HCT116 (cell line): ENCODE measurements at regions not wholly inside any gene's neighbourhood (a gene's known extent, or its start where the extent isn't known, plus 50 kb on each side); places are given as distances from the start of the nearest gene placed in this dataset.

Experiments
- ATAC-seq: fragments of 200-7000 bp; cut with Tn5 transposase; 2 replicates; pipeline ENCODE4 v1.9.1; 2020; ENCODE audit warnings: mild to moderate bottlenecking, moderate library complexity
- BruUV-seq: library from RNA; stranded (reverse); fragments of 400-500 nt; replicated peaks from 2 replicates; lab custom pipeline; 2021; lab: Mats Ljungman, UMichigan
- CTCF ChIA-PET: fragments of 300-600 bp; sonication (Branson Sonifier 250); formaldehyde crosslinking; loops from one replicate; lab custom pipeline; 2021; ENCODE audit warnings: antibody characterized with exemption; lab: Charles Lee
- POLR2A ChIA-PET: fragments of 300-600, 350-600 bp; sonication (Branson Sonifier 250); formaldehyde crosslinking; loops from one replicate; lab custom pipeline; 2021; ENCODE audit warnings: antibody characterized with exemption; lab: Charles Lee
- RAD21 ChIA-PET, 2 experiments: fragments of 300-600 bp; sonication (Branson Sonifier 250); formaldehyde crosslinking; loops; one replicate each; lab custom pipeline; 2023; ENCODE audit warnings: low total read pairs in 2 of 2; ENCODE audit not compliant: uncharacterized antibody in 2 of 2, unreplicated experiment in 2 of 2, low non-redundant PET in 1 of 2; lab: Charles Lee
- DNase-seq: peaks from one replicate; pipeline ENCODE4 v3.0.0-alpha.2; 2010; ENCODE audit warnings: low read depth, low spot score
- H2AFZ ChIP-seq: fragments of 200-600 bp; shearing (Covaris generic), sonication (generic); 2 replicates; pipeline ENCODE4 v1.6.1; 2017; ENCODE audit warnings: low read depth, mixed run types, mixed read lengths, antibody characterized with exemption, low read length; ENCODE audit not compliant: poor library complexity, severe bottlenecking
- H3K27ac ChIP-seq: 2 replicates; pipeline ENCODE4 v1.5.1; 2012; ENCODE audit warnings: low read depth, low read length
- H3K27me3 ChIP-seq: fragments of 200-600 bp; sonication (generic); 2 replicates; pipeline ENCODE4 v1.6.1; 2016; ENCODE audit warnings: mixed run types, low read length, mixed read lengths; ENCODE audit not compliant: insufficient read depth
- H3K36me3 ChIP-seq, 2 experiments: fragments of 200-500 bp in 1 of 2; fragments of 200-600 bp in 1 of 2; sonication (Bioruptor generic) in 1 of 2; sonication (generic) in 1 of 2; 2 replicates each; pipeline versions ENCODE4 v1.5.1 to v1.6.1; 2014 to 2016; ENCODE audit warnings: low read length in 2 of 2, inconsistent platforms in 1 of 2, mixed read lengths in 1 of 2, mixed run types in 1 of 2; ENCODE audit not compliant: insufficient read depth in 2 of 2, control insufficient read depth in 1 of 2
- H3K4me1 ChIP-seq, 2 experiments: fragments of 200-600 bp in 1 of 2; sonication (generic) in 1 of 2; 2 replicates each; pipeline versions ENCODE4 v1.5.1 to v1.6.1; 2012 to 2017; ENCODE audit warnings: low read length in 2 of 2, inconsistent platforms in 1 of 2, mild to moderate bottlenecking in 1 of 2, mixed read lengths in 1 of 2, mixed run types in 1 of 2, moderate library complexity in 1 of 2; ENCODE audit not compliant: insufficient read depth in 2 of 2, control insufficient read depth in 1 of 2
- H3K4me2 ChIP-seq: fragments of 200-600 bp; sonication (generic); 2 replicates; pipeline ENCODE4 v1.6.1; 2017; ENCODE audit warnings: mixed run types, low read length, mixed read lengths
- H3K4me3 ChIP-seq, 2 experiments: fragments of 200-600 bp in 1 of 2; sonication (generic) in 1 of 2; replicated peaks in 1 of 2; 2 replicates each; pipeline ENCODE4 v1.5.1; 2011 to 2016; ENCODE audit warnings: low read length in 2 of 2, control low read depth in 1 of 2, low read depth in 1 of 2, mild to moderate bottlenecking in 1 of 2, mixed read lengths in 1 of 2, mixed run types in 1 of 2
- H3K79me2 ChIP-seq: fragments of 200-600 bp; sonication (generic); 2 replicates; pipeline ENCODE4 v1.6.1; 2017; ENCODE audit warnings: mild to moderate bottlenecking, mixed run types, low read length, moderate library complexity, mixed read lengths; ENCODE audit not compliant: insufficient read depth
- H3K9ac ChIP-seq: fragments of 200-600 bp; sonication (generic); 2 replicates; pipeline ENCODE4 v1.6.1; 2016; ENCODE audit warnings: low read length, mixed read lengths
- H3K9me2 ChIP-seq: fragments of 200-600 bp; sonication (generic), shearing (Covaris generic); 2 replicates; pipeline ENCODE4 v1.6.1; 2017; ENCODE audit warnings: mixed run types, mild to moderate bottlenecking, moderate library complexity; ENCODE audit not compliant: insufficient read depth
- H3K9me3 ChIP-seq, 2 experiments: fragments of 200-500 bp in 1 of 2; fragments of 200-600 bp in 1 of 2; sonication (Bioruptor generic) in 1 of 2; sonication (generic) in 1 of 2; 2 replicates each; pipeline ENCODE4 v1.6.1; 2014 to 2017; ENCODE audit warnings: low read length in 2 of 2, mixed read lengths in 2 of 2, inconsistent platforms in 1 of 2, low read depth in 1 of 2, mild to moderate bottlenecking in 1 of 2, mixed run types in 1 of 2, moderate library complexity in 1 of 2; ENCODE audit not compliant: control insufficient read depth in 1 of 2, insufficient read depth in 1 of 2
- H4K20me1 ChIP-seq: fragments of 200-600 bp; sonication (generic), shearing (Covaris generic); 2 replicates; pipeline ENCODE4 v1.6.1; 2017; ENCODE audit warnings: mixed run types, mild to moderate bottlenecking, moderate library complexity; ENCODE audit not compliant: insufficient read depth
- CBX3 ChIP-seq: IDR thresholded peaks from 2 replicates; pipeline ENCODE4 v1.6.1; 2012; ENCODE audit warnings: low read depth
- EZH2phosphoT487 ChIP-seq: fragments of 200-600 bp; IDR thresholded peaks from 2 replicates; pipeline ENCODE4 v1.6.1; 2018; ENCODE audit warnings: antibody characterized with exemption, borderline replicate concordance
- FOSL1 ChIP-seq: IDR thresholded peaks from 2 replicates; pipeline ENCODE4 v1.6.1; 2012; ENCODE audit warnings: low read depth
- POLR2A ChIP-seq: IDR thresholded peaks from 2 replicates; pipeline ENCODE4 v1.7.0; 2011; ENCODE audit warnings: borderline replicate concordance; ENCODE audit not compliant: insufficient read depth, insufficient read length; ENCODE audit errors: extremely low read depth
- ZNF274 ChIP-seq: fragments of 200-500 bp; sonication (Bioruptor generic); IDR thresholded peaks from 2 replicates; pipeline ENCODE4 v1.6.1; 2014; ENCODE audit warnings: mild to moderate bottlenecking, low read depth, low read length, inconsistent platforms
- intact Hi-C: fragments of 100-400 bp; cut with micrococcal nuclease; formaldehyde crosslinking; loops from 2 replicates; pipeline ENCODE4 v1.10.0; 2022
- TF ChIP-seq, protein P1 (sequence below), 3 experiments: fragments of 200-600 bp in 1 of 3; sonication (generic) in 1 of 3; IDR thresholded peaks in 2 of 3; conservative IDR thresholded peaks in 1 of 3; 2 replicates each; pipeline ENCODE4 v1.5.1; 2012 to 2017; ENCODE audit warnings: low read depth in 2 of 3, low read length in 2 of 3, antibody characterized with exemption in 1 of 3, borderline replicate concordance in 1 of 3, control low read depth in 1 of 3, mild to moderate bottlenecking in 1 of 3, mixed read lengths in 1 of 3, mixed run types in 1 of 3, moderate library complexity in 1 of 3; ENCODE audit not compliant: insufficient read depth in 1 of 3
- TF ChIP-seq, protein P2 (sequence below): IDR thresholded peaks from 2 replicates; pipeline ENCODE4 v1.6.1; 2011; ENCODE audit warnings: mild to moderate bottlenecking, low read length, moderate library complexity; ENCODE audit not compliant: insufficient replicate concordance; ENCODE audit errors: extremely low read depth

DNA sequence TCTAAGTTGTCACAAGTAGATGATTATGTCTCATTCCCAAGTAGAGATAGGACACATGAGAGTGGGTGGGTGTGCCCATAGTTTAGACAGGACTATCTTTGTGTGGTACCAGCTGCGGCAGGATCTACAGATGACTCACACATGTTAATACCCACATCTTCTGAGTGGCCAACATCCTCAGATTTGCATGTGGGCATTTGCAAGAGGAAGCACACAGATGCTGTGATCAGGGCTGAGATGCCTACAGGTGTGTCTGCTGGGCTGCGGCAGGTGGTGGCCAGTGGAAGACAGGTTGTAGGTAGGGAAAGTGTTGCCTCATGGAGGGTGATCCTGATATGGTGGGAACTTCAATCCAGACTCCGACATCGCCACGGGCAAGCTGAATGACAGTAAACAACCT lies 50.8 kb downstream of the UTRN start:
- Histone ChIP-seq H3K9ac (no peak overlapping the region), H3K4me2 (no peak overlapping the region), H4K20me1 (no peaks in the 10 kb centered on the region), H3K27ac (no peak overlapping the region), H3K36me3 (no peaks in the 10 kb centered on the region), H3K4me1 (peaks cover 13 to 29% of the 10 kb centered on the region in 2 experiments), H3K9me3 (no peaks in the 10 kb centered on the region), H3K79me2 (no peaks in the 10 kb centered on the region), H3K9me2 (no peaks in the 10 kb centered on the region), H3K27me3 (no peaks in the 10 kb centered on the region), H2AFZ (no peak overlapping the region), H3K4me3 (no peak overlapping the region)
- DNase-seq: peak; percentile 16
- intact Hi-C loops: no loop called here
- ChIA-PET POLR2A (no interaction called here), CTCF (no interaction called here), RAD21 (no interaction called here)
- BruUV-seq: no TSS peak
- peak; percentile 70 for ATAC-seq
- 0 out of 2 replicates have a peak, but pooled peaks have one; percentile 26 for TF ChIP-seq FOSL1
- TF ChIP-seq ZNF274: no peak
- TF ChIP-seq, protein P1, sequence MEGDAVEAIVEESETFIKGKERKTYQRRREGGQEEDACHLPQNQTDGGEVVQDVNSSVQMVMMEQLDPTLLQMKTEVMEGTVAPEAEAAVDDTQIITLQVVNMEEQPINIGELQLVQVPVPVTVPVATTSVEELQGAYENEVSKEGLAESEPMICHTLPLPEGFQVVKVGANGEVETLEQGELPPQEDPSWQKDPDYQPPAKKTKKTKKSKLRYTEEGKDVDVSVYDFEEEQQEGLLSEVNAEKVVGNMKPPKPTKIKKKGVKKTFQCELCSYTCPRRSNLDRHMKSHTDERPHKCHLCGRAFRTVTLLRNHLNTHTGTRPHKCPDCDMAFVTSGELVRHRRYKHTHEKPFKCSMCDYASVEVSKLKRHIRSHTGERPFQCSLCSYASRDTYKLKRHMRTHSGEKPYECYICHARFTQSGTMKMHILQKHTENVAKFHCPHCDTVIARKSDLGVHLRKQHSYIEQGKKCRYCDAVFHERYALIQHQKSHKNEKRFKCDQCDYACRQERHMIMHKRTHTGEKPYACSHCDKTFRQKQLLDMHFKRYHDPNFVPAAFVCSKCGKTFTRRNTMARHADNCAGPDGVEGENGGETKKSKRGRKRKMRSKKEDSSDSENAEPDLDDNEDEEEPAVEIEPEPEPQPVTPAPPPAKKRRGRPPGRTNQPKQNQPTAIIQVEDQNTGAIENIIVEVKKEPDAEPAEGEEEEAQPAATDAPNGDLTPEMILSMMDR (IDR thresholded peaks at IDR 0.05 in 2 of 3, conservative IDR thresholded peaks at IDR 0.05 in 1 of 3; ENCODE audit: borderline replicate concordance in 1 of 3, insufficient read depth in 1 of 3, low read depth in 2 of 3, low read length in 2 of 3): no peak
- no peak for TF ChIP-seq POLR2A
- no peak for TF ChIP-seq CBX3
- no peak for TF ChIP-seq EZH2phosphoT487
- TF ChIP-seq, protein P2, sequence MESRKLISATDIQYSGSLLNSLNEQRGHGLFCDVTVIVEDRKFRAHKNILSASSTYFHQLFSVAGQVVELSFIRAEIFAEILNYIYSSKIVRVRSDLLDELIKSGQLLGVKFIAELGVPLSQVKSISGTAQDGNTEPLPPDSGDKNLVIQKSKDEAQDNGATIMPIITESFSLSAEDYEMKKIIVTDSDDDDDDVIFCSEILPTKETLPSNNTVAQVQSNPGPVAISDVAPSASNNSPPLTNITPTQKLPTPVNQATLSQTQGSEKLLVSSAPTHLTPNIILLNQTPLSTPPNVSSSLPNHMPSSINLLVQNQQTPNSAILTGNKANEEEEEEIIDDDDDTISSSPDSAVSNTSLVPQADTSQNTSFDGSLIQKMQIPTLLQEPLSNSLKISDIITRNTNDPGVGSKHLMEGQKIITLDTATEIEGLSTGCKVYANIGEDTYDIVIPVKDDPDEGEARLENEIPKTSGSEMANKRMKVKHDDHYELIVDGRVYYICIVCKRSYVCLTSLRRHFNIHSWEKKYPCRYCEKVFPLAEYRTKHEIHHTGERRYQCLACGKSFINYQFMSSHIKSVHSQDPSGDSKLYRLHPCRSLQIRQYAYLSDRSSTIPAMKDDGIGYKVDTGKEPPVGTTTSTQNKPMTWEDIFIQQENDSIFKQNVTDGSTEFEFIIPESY: no peak
